ENCODE measurements at regions not wholly inside any gene's neighbourhood (a gene's known extent, or its start where the extent isn't known, plus 50 kb on each side); places are given as distances from the start of the nearest gene placed in this dataset.

DNA sequence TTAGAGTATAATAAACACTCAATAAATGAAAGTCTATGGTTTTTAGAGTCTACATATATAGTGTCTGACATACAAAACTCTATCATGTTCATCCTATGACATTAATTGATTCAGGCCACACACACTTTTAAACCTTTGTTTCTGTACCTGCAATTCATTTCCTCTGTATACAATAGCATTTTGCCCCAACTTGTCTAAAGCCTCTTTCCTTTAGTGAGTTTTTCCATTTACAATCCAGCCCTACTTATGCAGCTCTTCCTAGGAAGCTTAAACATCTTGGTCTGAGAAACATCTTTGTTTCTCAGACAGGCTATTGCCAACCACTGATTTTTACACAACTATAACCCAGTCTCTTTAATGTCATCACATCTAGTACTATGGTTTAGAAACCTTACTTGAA lies 214.7 kb upstream of the SLC16A7 start:
- TF ChIP-seq POLR2A (IDR thresholded peaks at IDR 0.05; ENCODE audit: low read depth, low read length) (no peak), TAF1 (IDR thresholded peaks at IDR 0.05; ENCODE audit: low read depth, low read length) (no peak)
